Left ventricle myocardium inferior (tissue), 1 donor: ENCODE measurements at regions not wholly inside any gene's neighbourhood (a gene's known extent, or its start where the extent isn't known, plus 50 kb on each side); places are given as distances from the start of the nearest gene placed in this dataset.

ENCODE experiments used
- DNase-seq: peaks from one replicate; pipeline ENCODE4 v3.0.0-alpha.2; 2020
- H3K27ac ChIP-seq: fragments of 200-600 bp; replicated peaks from 2 replicates; pipeline ENCODE4 v1.8.0; 2021
- H3K27me3 ChIP-seq: fragments of 200-600 bp; 2 replicates; pipeline ENCODE4 v1.8.0; 2021; ENCODE audit warnings: low read depth
- H3K36me3 ChIP-seq: fragments of 200-600 bp; 2 replicates; pipeline ENCODE4 v1.8.0; 2021
- H3K4me1 ChIP-seq: fragments of 200-600 bp; 2 replicates; pipeline ENCODE4 v1.8.0; 2021
- H3K4me3 ChIP-seq: fragments of 200-600 bp; 2 replicates; pipeline ENCODE4 v1.8.0; 2021; ENCODE audit warnings: mild to moderate bottlenecking, moderate library complexity
- H3K9me3 ChIP-seq: fragments of 200-600 bp; replicated peaks from 2 replicates; pipeline ENCODE4 v1.8.0; 2021
- intact Hi-C: fragments of 100-400 bp; cut with micrococcal nuclease; formaldehyde crosslinking; loops from one replicate; pipeline ENCODE4 v1.11.0; 2022
- TF ChIP-seq, protein P1 (sequence below): fragments of 200-600 bp; IDR thresholded peaks from 2 replicates; pipeline ENCODE4 v1.8.0; 2021; ENCODE audit warnings: antibody characterized with exemption, mild to moderate bottlenecking, borderline replicate concordance
- donor health status: DM: no; HTN: yes; CAD: no; lungs with severe emphysema.

DNA sequence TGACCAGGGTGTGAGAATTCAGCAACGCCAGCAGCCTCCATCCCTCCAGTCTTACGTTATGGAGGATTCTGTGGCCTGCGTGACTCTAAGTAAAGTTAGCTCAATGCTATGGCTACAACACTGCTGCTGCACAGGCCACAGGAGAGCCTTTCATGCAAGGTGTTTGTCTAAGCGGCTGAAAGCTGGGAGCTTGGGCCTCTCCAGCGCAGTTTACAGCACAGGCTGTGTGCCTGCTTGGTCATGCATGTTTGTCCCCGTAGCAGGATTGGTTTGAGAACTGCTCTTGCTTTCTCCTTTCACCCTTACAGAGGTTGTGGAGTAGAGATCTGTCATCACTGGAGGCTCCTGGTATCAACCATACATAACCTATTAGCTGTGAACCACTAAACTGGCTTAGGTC is 113.1 kb upstream of the TMCC3 start:
- Histone ChIP-seq H3K9me3 (no peaks in the 10 kb centered on the region), H3K4me3 (no peak overlapping the region), H3K4me1 (no peaks in the 10 kb centered on the region), H3K36me3 (no peaks in the 10 kb centered on the region), H3K27ac (no peak overlapping the region), H3K27me3 (peaks cover 28% of the 10 kb centered on the region)
- intact Hi-C loops, result loop anchor here (10.0 kb wide), 1 partner anchor 219 kb away; no protein-coding TSS in a partner anchor
- TF ChIP-seq, protein P1, sequence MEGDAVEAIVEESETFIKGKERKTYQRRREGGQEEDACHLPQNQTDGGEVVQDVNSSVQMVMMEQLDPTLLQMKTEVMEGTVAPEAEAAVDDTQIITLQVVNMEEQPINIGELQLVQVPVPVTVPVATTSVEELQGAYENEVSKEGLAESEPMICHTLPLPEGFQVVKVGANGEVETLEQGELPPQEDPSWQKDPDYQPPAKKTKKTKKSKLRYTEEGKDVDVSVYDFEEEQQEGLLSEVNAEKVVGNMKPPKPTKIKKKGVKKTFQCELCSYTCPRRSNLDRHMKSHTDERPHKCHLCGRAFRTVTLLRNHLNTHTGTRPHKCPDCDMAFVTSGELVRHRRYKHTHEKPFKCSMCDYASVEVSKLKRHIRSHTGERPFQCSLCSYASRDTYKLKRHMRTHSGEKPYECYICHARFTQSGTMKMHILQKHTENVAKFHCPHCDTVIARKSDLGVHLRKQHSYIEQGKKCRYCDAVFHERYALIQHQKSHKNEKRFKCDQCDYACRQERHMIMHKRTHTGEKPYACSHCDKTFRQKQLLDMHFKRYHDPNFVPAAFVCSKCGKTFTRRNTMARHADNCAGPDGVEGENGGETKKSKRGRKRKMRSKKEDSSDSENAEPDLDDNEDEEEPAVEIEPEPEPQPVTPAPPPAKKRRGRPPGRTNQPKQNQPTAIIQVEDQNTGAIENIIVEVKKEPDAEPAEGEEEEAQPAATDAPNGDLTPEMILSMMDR, result no peak
- no peak for DNase-seq

DNA sequence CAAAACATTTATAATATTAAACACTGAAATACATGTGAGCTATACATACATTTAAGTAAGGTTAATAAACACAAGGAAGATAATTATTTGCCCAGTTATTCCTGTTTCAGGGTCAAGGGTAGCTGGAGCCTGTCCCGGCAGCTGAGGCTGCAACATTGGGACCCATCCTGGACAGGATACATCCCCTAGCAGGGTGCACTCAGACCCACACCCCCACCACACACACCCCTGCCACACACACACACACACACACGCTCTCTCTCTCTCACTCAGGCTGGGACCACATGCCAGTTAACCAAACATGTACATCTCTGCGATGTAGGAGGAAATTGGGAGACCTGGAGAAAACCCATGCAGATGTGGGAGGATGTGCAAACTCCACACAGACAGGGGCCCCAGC is 112.6 kb upstream of the TMCC3 start:
- intact Hi-C loops, result loop anchor here (10.0 kb wide), 1 partner anchor 218 kb away; no protein-coding TSS in a partner anchor
- H3K27me3 ChIP-seq, result peaks cover 23% of the 10 kb centered on the region
- H3K4me1 ChIP-seq, result no peaks in the 10 kb centered on the region
- no peak for DNase-seq
- TF ChIP-seq, protein P1, result no peak
- H3K4me3 ChIP-seq, result no peak overlapping the region
- no peak overlapping the region for H3K27ac ChIP-seq
- no peaks in the 10 kb centered on the region for H3K36me3 ChIP-seq
- no peaks in the 10 kb centered on the region for H3K9me3 ChIP-seq

DNA sequence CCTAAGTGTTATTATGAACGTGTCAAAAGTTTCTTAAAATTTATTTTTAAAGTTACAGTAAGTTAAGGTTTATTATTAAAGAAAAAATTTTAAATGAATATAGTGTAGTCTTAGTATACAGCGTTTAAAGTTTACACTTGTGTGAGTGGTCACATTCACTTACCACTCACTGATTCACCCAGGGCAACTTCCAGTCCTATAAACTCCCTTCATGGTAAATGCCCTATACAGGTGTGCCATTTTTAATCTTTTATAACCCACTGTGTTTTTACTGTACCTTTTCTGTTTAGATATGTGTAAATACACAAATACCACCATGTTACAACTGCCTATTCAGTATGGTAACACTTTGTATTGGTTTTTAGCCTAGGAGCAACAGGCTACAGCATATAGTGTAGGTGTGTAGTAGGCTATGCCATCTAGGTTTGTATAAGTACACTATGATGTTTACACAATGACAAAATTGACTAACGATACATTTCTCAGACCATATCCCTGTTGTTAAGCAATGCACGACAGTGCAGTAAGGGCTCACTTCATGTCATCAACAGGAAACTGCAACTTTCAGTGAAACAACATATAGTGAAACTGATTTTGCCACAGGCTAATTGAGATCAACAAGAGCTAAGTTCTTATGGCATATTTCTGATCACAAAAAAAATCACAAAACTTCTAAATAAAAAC is 112.0 kb upstream of the TMCC3 start:
- Histone ChIP-seq H3K27ac (no peak overlapping the region), H3K4me1 (no peaks in the 10 kb centered on the region), H3K27me3 (peaks cover 19% of the 10 kb centered on the region), H3K9me3 (no peaks in the 10 kb centered on the region), H3K4me3 (no peak overlapping the region), H3K36me3 (no peaks in the 10 kb centered on the region)
- TF ChIP-seq, protein P1, result no peak
- DNase-seq, result no peak
- intact Hi-C loops, result loop anchor here (10.0 kb wide), 1 partner anchor 218 kb away; no protein-coding TSS in a partner anchor

DNA sequence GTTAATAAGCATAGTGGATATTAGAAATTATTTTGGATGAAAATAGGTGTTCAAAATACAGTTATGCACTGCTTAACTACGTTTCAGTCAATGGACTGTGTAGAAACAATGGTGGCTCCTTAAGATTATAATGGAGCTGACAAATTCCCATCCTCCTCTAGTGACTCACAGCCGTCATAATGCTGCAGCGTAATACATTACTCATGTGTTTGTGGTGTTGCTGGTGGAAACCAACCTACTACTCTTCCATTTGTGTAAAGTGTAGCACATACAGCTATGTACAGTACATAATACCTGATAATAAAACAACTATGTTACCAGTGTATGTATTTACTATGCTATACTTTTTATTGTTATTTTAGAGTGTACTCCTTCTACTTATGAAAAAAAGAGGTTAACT is 111.2 kb upstream of the TMCC3 start:
- intact Hi-C loops, result loop anchor here (10.0 kb wide), 1 partner anchor 217 kb away; no protein-coding TSS in a partner anchor
- no peak overlapping the region for H3K27ac ChIP-seq
- no peaks in the 10 kb centered on the region for H3K4me1 ChIP-seq
- H3K36me3 ChIP-seq, result no peaks in the 10 kb centered on the region
- DNase-seq, result no peak
- peaks cover 13% of the 10 kb centered on the region for H3K27me3 ChIP-seq
- TF ChIP-seq, protein P1, result no peak
- no peak overlapping the region for H3K4me3 ChIP-seq
- no peaks in the 10 kb centered on the region for H3K9me3 ChIP-seq

DNA sequence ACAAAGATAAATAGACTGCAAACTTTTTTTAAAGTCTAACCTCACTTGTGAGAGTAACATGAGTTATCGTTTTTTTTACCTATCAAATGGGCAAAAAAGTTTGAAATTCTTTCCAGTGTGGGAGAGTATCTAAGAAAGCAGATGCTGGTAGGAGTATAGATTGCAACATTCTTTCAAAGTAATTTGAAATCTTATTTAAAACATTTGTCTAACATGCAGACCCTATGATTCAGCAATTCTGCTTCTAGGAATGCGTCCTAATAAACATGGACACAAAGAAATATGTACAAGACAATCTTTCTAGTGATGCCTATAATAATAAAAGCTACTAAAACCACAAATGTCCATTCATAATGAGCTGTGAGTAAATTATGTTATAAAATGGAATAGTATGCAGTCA is 110.4 kb upstream of the TMCC3 start:
- Histone ChIP-seq H3K36me3 (no peaks in the 10 kb centered on the region), H3K27ac (no peak overlapping the region), H3K9me3 (no peaks in the 10 kb centered on the region), H3K4me3 (no peak overlapping the region), H3K27me3 (peaks cover 11% of the 10 kb centered on the region), H3K4me1 (no peaks in the 10 kb centered on the region)
- DNase-seq, result no peak
- TF ChIP-seq, protein P1, result no peak
- intact Hi-C loops, result loop anchor here (10.0 kb wide), 1 partner anchor 216 kb away; no protein-coding TSS in a partner anchor
